H1 (cell line): ENCODE measurements at regions not wholly inside any gene's neighbourhood (a gene's known extent, or its start where the extent isn't known, plus 50 kb on each side); places are given as distances from the start of the nearest gene placed in this dataset.

Experiments used
- SP4 ChIP-seq: IDR thresholded peaks from 2 replicates; pipeline ENCODE4 v1.6.1; 2012; ENCODE audit warnings: low read length, inconsistent platforms
- TF ChIP-seq, protein P1 (sequence below): fragments of 300-600 bp; sonication (generic); IDR thresholded peaks from 2 replicates; pipeline ENCODE4 v1.7.1; 2012; ENCODE audit warnings: low read length, moderate library complexity, mild to moderate bottlenecking, inconsistent platforms; ENCODE audit not compliant: insufficient replicate concordance

DNA sequence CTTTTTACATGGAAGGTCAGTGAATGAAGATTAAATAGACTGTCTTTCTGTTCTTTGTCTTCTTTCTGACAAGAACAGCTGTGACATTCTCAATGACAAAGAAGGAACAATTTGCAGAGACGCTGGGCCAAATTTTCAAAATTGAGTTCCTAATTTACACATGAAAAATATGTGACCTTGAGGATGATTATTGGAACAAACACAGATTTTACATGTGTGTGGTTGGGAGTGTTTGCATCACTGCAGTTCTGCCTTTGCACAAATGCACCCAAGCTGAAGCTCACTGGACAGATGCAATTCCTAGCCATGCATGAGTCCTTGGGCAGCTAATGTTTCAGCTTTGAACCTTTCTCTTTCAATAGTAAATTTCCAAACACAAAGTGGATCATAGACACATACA, 350.8 kb downstream of the QKI start (continued):
- TF ChIP-seq, protein P1, sequence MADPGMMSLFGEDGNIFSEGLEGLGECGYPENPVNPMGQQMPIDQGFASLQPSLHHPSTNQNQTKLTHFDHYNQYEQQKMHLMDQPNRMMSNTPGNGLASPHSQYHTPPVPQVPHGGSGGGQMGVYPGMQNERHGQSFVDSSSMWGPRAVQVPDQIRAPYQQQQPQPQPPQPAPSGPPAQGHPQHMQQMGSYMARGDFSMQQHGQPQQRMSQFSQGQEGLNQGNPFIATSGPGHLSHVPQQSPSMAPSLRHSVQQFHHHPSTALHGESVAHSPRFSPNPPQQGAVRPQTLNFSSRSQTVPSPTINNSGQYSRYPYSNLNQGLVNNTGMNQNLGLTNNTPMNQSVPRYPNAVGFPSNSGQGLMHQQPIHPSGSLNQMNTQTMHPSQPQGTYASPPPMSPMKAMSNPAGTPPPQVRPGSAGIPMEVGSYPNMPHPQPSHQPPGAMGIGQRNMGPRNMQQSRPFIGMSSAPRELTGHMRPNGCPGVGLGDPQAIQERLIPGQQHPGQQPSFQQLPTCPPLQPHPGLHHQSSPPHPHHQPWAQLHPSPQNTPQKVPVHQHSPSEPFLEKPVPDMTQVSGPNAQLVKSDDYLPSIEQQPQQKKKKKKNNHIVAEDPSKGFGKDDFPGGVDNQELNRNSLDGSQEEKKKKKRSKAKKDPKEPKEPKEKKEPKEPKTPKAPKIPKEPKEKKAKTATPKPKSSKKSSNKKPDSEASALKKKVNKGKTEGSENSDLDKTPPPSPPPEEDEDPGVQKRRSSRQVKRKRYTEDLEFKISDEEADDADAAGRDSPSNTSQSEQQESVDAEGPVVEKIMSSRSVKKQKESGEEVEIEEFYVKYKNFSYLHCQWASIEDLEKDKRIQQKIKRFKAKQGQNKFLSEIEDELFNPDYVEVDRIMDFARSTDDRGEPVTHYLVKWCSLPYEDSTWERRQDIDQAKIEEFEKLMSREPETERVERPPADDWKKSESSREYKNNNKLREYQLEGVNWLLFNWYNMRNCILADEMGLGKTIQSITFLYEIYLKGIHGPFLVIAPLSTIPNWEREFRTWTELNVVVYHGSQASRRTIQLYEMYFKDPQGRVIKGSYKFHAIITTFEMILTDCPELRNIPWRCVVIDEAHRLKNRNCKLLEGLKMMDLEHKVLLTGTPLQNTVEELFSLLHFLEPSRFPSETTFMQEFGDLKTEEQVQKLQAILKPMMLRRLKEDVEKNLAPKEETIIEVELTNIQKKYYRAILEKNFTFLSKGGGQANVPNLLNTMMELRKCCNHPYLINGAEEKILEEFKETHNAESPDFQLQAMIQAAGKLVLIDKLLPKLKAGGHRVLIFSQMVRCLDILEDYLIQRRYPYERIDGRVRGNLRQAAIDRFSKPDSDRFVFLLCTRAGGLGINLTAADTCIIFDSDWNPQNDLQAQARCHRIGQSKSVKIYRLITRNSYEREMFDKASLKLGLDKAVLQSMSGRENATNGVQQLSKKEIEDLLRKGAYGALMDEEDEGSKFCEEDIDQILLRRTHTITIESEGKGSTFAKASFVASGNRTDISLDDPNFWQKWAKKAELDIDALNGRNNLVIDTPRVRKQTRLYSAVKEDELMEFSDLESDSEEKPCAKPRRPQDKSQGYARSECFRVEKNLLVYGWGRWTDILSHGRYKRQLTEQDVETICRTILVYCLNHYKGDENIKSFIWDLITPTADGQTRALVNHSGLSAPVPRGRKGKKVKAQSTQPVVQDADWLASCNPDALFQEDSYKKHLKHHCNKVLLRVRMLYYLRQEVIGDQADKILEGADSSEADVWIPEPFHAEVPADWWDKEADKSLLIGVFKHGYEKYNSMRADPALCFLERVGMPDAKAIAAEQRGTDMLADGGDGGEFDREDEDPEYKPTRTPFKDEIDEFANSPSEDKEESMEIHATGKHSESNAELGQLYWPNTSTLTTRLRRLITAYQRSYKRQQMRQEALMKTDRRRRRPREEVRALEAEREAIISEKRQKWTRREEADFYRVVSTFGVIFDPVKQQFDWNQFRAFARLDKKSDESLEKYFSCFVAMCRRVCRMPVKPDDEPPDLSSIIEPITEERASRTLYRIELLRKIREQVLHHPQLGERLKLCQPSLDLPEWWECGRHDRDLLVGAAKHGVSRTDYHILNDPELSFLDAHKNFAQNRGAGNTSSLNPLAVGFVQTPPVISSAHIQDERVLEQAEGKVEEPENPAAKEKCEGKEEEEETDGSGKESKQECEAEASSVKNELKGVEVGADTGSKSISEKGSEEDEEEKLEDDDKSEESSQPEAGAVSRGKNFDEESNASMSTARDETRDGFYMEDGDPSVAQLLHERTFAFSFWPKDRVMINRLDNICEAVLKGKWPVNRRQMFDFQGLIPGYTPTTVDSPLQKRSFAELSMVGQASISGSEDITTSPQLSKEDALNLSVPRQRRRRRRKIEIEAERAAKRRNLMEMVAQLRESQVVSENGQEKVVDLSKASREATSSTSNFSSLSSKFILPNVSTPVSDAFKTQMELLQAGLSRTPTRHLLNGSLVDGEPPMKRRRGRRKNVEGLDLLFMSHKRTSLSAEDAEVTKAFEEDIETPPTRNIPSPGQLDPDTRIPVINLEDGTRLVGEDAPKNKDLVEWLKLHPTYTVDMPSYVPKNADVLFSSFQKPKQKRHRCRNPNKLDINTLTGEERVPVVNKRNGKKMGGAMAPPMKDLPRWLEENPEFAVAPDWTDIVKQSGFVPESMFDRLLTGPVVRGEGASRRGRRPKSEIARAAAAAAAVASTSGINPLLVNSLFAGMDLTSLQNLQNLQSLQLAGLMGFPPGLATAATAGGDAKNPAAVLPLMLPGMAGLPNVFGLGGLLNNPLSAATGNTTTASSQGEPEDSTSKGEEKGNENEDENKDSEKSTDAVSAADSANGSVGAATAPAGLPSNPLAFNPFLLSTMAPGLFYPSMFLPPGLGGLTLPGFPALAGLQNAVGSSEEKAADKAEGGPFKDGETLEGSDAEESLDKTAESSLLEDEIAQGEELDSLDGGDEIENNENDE: no peak
- TF ChIP-seq SP4: no peak
- TF ChIP-seq, all 59 proteins: peak for 0
